ENCODE measurements at regions not wholly inside any gene's neighbourhood (a gene's known extent, or its start where the extent isn't known, plus 50 kb on each side); places are given as distances from the start of the nearest gene placed in this dataset.

- H3K9me1 ChIP-seq (replicated peaks; ENCODE audit: control insufficient read depth, extremely low read depth, insufficient read depth, low read length) = no peaks in the 10 kb centered on the region
- CTCF ChIA-PET = no interaction called here
- H4K20me1 ChIP-seq (replicated peaks; ENCODE audit: control insufficient read depth, extremely low read depth, insufficient read depth, low read length) = no peaks in the 10 kb centered on the region
Observed at GRCh38 chrY:12427361-12427760, 273.7 kb upstream of the USP9Y start.

More at GRCh38 chrY:12427361-12427760, 273.7 kb upstream of the USP9Y start:
- no TSS peak for BruUV-seq (replicated peaks)
- H3K36me3 ChIP-seq (ENCODE audit: control insufficient read depth in 2 of 2, extremely low read depth in 1 of 2, insufficient read depth in 2 of 2, low read length in 2 of 2) = no peaks in the 10 kb centered on the region
- dilution Hi-C loops (cut with MboI; ENCODE audit: extremely low pct_ligation_motif_present, low sequenced_read_pairs) = no loop called here
- intact Hi-C loops (cut with micrococcal nuclease) = no loop called here
- no peak overlapping the region for H2AFZ ChIP-seq (ENCODE audit: low read depth, low read length)
- no peaks in the 10 kb centered on the region for H3K4me1 ChIP-seq (ENCODE audit: control insufficient read depth, extremely low read depth, insufficient read depth, low read length)
- H3K9ac ChIP-seq (replicated peaks; ENCODE audit: extremely low read depth, insufficient read depth, low read length) = no peak overlapping the region
- no peak for DNase-seq (ENCODE audit: low read depth, low spot score)
- H3K9me3 ChIP-seq (replicated peaks; ENCODE audit: control insufficient read depth, insufficient read depth, low read length) = no peaks in the 10 kb centered on the region
- no peak overlapping the region for H3K27ac ChIP-seq (ENCODE audit: insufficient read depth, low read depth, low read length)
- no peaks in the 10 kb centered on the region for H3K79me2 ChIP-seq (ENCODE audit: control insufficient read depth, insufficient read depth, low read length)
- H3K4me2 ChIP-seq (ENCODE audit: insufficient read depth, low read length) = no peak overlapping the region
- TF ChIP-seq MAX (IDR thresholded peaks at IDR 0.05; ENCODE audit: insufficient read depth, insufficient read length) = no peak
- TF ChIP-seq GATA2 (IDR thresholded peaks at IDR 0.05; ENCODE audit: insufficient read depth, insufficient read length, low read depth, low read length) = no peak
- TF ChIP-seq POLR2A (IDR thresholded peaks at IDR 0.05; ENCODE audit: low read depth, low read length) = no peak
- no peak for TF ChIP-seq JUN (IDR thresholded peaks at IDR 0.05; ENCODE audit: borderline replicate concordance, insufficient read depth, insufficient read length, low read depth)
- TF ChIP-seq FOS (IDR thresholded peaks at IDR 0.05; ENCODE audit: borderline replicate concordance, insufficient read depth, low read length) = no peak
- no peak for TF ChIP-seq POLR2AphosphoS5 (IDR thresholded peaks at IDR 0.05; ENCODE audit: insufficient read depth, low read depth, low read length)
- TF ChIP-seq EZH2 (IDR thresholded peaks at IDR 0.05; ENCODE audit: borderline replicate concordance, low read depth, low read length, severe bottlenecking) = no peak
- no peak for TF ChIP-seq MYC (IDR thresholded peaks at IDR 0.05; ENCODE audit: low read depth, low read length)
- TF ChIP-seq CTCF (IDR thresholded peaks at IDR 0.05; ENCODE audit: extremely low read depth in 1 of 2, insufficient read depth in 1 of 2, low read depth in 1 of 2, low read length in 2 of 2) = no peak
- H3K27me3 ChIP-seq (ENCODE audit: control insufficient read depth in 2 of 2, insufficient read depth in 2 of 2, low read length in 2 of 2) = no peaks in the 10 kb centered on the region
- POLR2A ChIA-PET = no interaction called here
- FAIRE-seq = no peak
- no peak overlapping the region for H3K4me3 ChIP-seq (replicated peaks in 1 of 3; ENCODE audit: insufficient read depth in 1 of 3, low read depth in 1 of 3, low read length in 3 of 3)

Measured in endothelial cell of umbilical vein (primary cell).